ENCODE measurements at regions not wholly inside any gene's neighbourhood (a gene's known extent, or its start where the extent isn't known, plus 50 kb on each side); places are given as distances from the start of the nearest gene placed in this dataset.

- DNase-seq: no peak
These were observed 135.8 kb downstream of the SNX19 start for GRCh38 chr11:130780437-130780836.

GRCh38 chr11:130781931-130782330 lies 134.3 kb downstream of the SNX19 start:
- no peak for DNase-seq

GRCh38 chr11:130782361-130783222 lies 133.7 kb downstream of the SNX19 start:
- DNase-seq: no peak

GRCh38 chr11:130783323-130783722 lies 133.0 kb downstream of the SNX19 start:
- DNase-seq: no peak

- DNase-seq: no peak
These were observed 130.7 kb downstream of the SNX19 start for GRCh38 chr11:130785380-130786116.

GRCh38 chr11:130786586-130786985 lies 129.7 kb downstream of the SNX19 start:
- DNase-seq: no peak

- no peak for DNase-seq
These were observed 129.1 kb downstream of the SNX19 start for GRCh38 chr11:130787092-130787616.

GRCh38 chr11:130787973-130788570 lies 128.2 kb downstream of the SNX19 start:
- DNase-seq: no peak

- no peak for DNase-seq
These were observed 127.1 kb downstream of the SNX19 start for GRCh38 chr11:130789056-130789640.

- no peak for DNase-seq
These were observed 125.6 kb downstream of the SNX19 start for GRCh38 chr11:130790689-130791088.

- DNase-seq: no peak
These were observed 123.5 kb downstream of the SNX19 start for GRCh38 chr11:130792772-130793171.

- DNase-seq: no peak
These were observed 119.5 kb downstream of the SNX19 start for GRCh38 chr11:130796828-130797227.

GRCh38 chr11:130798280-130798679 lies 118.0 kb downstream of the SNX19 start:
- no peak for DNase-seq

- no peak for DNase-seq
These were observed 117.5 kb downstream of the SNX19 start for GRCh38 chr11:130798801-130799200.

GRCh38 chr11:130801333-130802122 lies 114.8 kb downstream of the SNX19 start:
- no peak for DNase-seq

GRCh38 chr11:130802567-130802966 lies 113.7 kb downstream of the SNX19 start:
- no peak for DNase-seq

GRCh38 chr11:130804306-130805076 lies 111.8 kb downstream of the SNX19 start:
- no peak for DNase-seq

GRCh38 chr11:130806746-130807145 lies 109.5 kb downstream of the SNX19 start:
- no peak for DNase-seq

GRCh38 chr11:130808541-130808940 lies 107.7 kb downstream of the SNX19 start:
- DNase-seq: no peak

GRCh38 chr11:130813196-130813595 lies 103.1 kb downstream of the SNX19 start:
- DNase-seq: no peak

- DNase-seq: no peak
These were observed 102.6 kb downstream of the SNX19 start for GRCh38 chr11:130813638-130814037.

Data from cerebellar nuclear complex (tissue), 1 donor.